Body of pancreas (tissue), 4 donors: ENCODE measurements at regions not wholly inside any gene's neighbourhood (a gene's known extent, or its start where the extent isn't known, plus 50 kb on each side); places are given as distances from the start of the nearest gene placed in this dataset.

Source experiments
- CTCF ChIP-seq, 7 experiments: fragments of 450-650 bp in 4 of 7; fragments of 200-600 bp in 3 of 7; sonication (generic) in 3 of 7; IDR thresholded peaks; one replicate each; pipeline ENCODE4 v1.5.1; 2016 to 2019; ENCODE audit warnings: antibody characterized with exemption in 7 of 7
- POLR2A ChIP-seq, 3 donors: fragments of 450-650 bp; IDR thresholded peaks; one replicate each; pipeline ENCODE4 v1.6.1; 2016; ENCODE audit warnings: antibody characterized with exemption in 3 of 3, mild to moderate bottlenecking in 2 of 3

- TF ChIP-seq CTCF (IDR thresholded peaks at IDR 0.05): no peak
- TF ChIP-seq POLR2A (IDR thresholded peaks at IDR 0.05): no peak
Measured at GRCh38 chr6:66638099-66638498, 931.1 kb upstream of the EYS start.
